IPS-18a (cell line): ENCODE measurements at regions not wholly inside any gene's neighbourhood (a gene's known extent, or its start where the extent isn't known, plus 50 kb on each side); places are given as distances from the start of the nearest gene placed in this dataset.

Experiments
- H3K27ac ChIP-seq: one replicate; pipeline ENCODE4 v1.5.1; 2013; ENCODE audit warnings: low read length
- H3K27me3 ChIP-seq: one replicate; pipeline ENCODE4 v1.6.1; 2013; ENCODE audit warnings: mild to moderate bottlenecking, low read length; ENCODE audit not compliant: control insufficient read depth, insufficient read depth
- H3K36me3 ChIP-seq: one replicate; pipeline ENCODE4 v1.6.1; 2013; ENCODE audit warnings: low read depth, low read length; ENCODE audit not compliant: control insufficient read depth
- H3K4me1 ChIP-seq: one replicate; pipeline ENCODE4 v1.6.1; 2013; ENCODE audit warnings: low read depth, low read length; ENCODE audit not compliant: control insufficient read depth
- H3K4me3 ChIP-seq: one replicate; pipeline ENCODE4 v1.5.1; 2013; ENCODE audit warnings: low read length
- H3K9ac ChIP-seq: one replicate; pipeline ENCODE4 v1.6.1; 2013; ENCODE audit warnings: mild to moderate bottlenecking, low read length, moderate library complexity
- H3K9me3 ChIP-seq: one replicate; pipeline ENCODE4 v1.6.1; 2013; ENCODE audit warnings: low read depth, low read length; ENCODE audit not compliant: control insufficient read depth

DNA sequence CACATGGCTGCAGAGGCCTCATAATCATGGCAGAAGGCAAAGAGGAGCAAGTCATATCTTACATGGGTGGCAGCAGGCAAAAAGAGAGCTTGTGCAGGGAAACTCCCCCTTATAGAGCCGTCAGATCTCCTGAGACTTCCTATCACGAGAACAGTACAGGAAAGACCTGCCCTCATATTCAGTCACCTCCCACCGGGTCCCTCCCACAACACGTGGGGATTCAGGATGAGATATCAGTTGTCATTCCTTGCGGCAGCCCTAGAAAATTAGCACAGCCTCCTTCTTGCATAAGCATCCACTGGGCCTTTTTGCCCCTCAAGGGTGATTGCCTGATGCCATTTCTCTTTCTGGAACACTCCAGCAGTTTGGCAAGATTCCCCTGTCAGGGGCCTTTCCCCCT is 61.7 kb upstream of the STX18 start:
- Histone ChIP-seq H3K9ac (no peak overlapping the region), H3K4me3 (no peak overlapping the region), H3K27me3 (peaks cover 28% of the 10 kb centered on the region), H3K4me1 (peaks cover 16% of the 10 kb centered on the region), H3K9me3 (no peaks in the 10 kb centered on the region), H3K27ac (no peak overlapping the region), H3K36me3 (no peaks in the 10 kb centered on the region)

DNA sequence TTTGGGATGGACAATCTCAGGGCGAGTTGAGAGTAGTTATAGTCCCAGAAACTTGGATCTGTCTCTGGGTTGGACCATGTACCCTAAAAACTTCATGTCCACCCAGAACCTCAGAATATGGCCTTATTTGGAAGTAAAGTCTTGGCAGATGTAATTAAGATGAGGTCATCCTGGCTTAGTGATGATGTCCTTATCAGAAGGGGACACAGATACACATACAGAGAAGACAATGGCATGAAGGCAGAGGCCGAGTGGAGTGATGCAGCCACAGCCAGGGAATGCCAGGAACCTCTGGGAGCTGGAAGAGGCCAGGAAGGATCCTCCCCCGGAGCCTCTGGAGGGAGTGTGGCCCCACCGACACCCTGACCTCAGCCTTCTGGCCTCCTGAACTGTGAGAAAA is 61.2 kb upstream of the STX18 start:
- Histone ChIP-seq H3K4me3 (no peak overlapping the region), H3K9me3 (no peaks in the 10 kb centered on the region), H3K4me1 (peaks cover 12% of the 10 kb centered on the region), H3K36me3 (no peaks in the 10 kb centered on the region), H3K9ac (no peak overlapping the region), H3K27ac (no peak overlapping the region), H3K27me3 (peaks cover 26% of the 10 kb centered on the region)

DNA sequence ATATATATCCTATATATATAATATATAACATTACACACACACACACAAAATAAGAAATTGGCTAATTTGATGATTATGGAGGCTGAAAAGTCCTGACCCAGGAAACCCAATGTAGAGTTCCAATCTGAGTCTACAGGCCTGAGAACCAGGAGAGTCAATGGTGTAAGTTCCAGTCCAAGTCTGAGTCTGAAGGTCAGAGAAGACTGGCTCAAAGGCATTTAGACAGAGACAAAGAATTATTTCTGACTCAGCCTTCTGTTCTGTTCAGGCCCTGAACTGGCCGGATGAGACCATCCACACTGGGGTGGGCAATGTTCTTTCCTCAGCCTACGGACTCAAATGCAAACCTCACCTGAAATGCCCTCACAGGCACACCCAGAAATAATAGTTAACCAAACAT is 60.6 kb upstream of the STX18 start:
- H3K9ac ChIP-seq: no peak overlapping the region
- no peaks in the 10 kb centered on the region for H3K36me3 ChIP-seq
- no peaks in the 10 kb centered on the region for H3K9me3 ChIP-seq
- peaks cover 20% of the 10 kb centered on the region for H3K27me3 ChIP-seq
- peaks cover 6% of the 10 kb centered on the region for H3K4me1 ChIP-seq
- no peak overlapping the region for H3K27ac ChIP-seq
- H3K4me3 ChIP-seq: no peak overlapping the region

DNA sequence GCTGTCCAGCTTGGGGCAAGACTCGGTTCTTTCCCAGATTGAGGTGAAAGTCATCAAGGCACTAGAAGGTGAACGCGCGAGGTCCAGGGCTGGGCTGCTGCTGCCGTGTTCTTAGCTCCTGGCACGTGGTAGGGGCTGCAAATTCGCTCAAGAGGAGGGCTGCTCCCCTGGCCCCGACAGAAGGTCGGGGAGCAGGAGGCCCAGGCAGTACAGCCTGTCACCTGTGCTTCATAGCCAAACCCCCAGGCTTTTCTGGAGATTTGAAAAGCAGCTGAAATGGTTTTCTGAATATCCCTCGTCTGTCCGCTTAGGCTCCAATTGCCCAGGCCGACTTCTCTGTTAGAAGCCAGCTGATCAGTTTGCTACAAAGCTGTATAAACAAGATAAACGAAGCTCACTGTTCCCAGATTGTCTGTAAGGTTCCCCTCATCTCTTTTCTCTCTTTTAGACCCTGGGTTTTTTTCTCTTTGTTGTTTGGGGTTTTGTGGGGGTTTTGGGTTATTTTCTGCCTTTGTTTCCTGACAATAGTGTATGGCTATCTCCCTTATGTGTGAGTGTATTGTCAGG is 60.0 kb upstream of the STX18 start:
- Histone ChIP-seq H3K4me3 (no peak overlapping the region), H3K9ac (no peak overlapping the region), H3K27me3 (peaks cover 15% of the 10 kb centered on the region), H3K9me3 (no peaks in the 10 kb centered on the region), H3K27ac (no peak overlapping the region), H3K36me3 (no peaks in the 10 kb centered on the region), H3K4me1 (peaks cover 4% of the 10 kb centered on the region)

DNA sequence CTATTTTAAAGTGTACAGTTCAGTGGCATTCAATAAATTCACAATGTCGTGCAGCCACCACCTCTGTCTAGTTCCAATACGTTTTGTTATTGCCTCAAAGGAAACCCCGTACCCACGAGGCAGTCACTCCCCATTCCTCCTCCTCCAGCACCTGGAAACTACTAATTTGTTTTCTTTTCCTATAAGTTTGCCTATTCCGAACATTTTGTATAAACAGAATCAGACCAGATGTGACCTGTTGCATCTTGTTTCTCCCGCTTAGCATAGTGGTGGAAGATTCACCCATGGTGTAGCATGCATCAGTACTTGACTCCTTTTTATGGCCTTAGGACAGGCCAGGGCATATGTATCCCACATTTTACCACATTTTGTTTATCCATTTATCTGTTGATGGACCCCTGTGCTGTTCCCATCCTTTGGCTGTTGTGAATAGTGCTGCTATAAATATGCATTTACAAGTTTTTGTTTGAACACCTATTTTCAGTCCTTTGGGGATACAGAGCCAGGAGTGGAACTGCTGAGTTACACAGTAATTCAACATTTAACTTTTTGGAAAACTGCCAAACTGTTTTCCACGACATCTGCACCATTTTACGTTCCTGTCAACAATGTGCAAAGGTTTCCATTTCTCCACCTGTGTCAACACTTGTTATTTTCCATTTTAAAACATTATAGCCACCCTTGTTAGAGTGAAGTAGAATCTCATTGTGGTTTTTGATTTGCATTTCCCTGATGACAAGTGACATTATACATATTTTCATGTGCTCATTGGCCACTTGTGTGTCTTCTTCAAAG is 57.8 kb upstream of the STX18 start:
- no peaks in the 10 kb centered on the region for H3K27me3 ChIP-seq
- no peaks in the 10 kb centered on the region for H3K9me3 ChIP-seq
- H3K4me3 ChIP-seq: no peak overlapping the region
- no peak overlapping the region for H3K9ac ChIP-seq
- H3K4me1 ChIP-seq: peaks cover 2% of the 10 kb centered on the region
- no peaks in the 10 kb centered on the region for H3K36me3 ChIP-seq
- H3K27ac ChIP-seq: no peak overlapping the region

DNA sequence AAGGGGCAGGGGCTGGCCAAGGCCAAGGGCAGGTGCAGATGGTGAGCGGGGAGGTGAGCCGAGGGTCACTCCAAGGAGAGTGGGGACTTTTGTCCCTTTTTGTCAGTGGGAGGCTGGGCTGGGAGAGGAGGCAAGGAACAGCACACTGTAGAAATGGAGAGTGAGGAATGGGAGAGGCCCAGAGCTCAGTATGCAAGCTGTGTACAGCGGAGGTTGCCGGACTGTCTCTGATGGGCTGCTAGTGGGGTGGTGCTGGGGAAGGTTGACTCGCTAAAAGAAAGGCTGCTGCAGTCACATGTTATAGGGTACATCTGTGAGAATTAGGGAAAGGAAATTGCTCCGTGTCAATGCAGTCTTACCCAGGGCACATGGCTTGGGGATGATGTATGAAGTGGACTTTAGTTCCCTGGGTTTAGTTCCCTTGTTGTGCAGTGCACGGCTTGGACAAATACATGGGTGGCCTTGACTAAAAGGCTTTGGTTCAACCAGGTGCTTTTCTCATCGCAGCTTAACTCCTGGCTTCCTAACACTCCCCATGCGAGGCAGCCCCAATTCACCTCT is 57.1 kb upstream of the STX18 start:
- no peaks in the 10 kb centered on the region for H3K4me1 ChIP-seq
- H3K27me3 ChIP-seq: no peaks in the 10 kb centered on the region
- no peak overlapping the region for H3K27ac ChIP-seq
- H3K36me3 ChIP-seq: no peaks in the 10 kb centered on the region
- H3K9ac ChIP-seq: no peak overlapping the region
- H3K9me3 ChIP-seq: no peaks in the 10 kb centered on the region
- H3K4me3 ChIP-seq: no peak overlapping the region

DNA sequence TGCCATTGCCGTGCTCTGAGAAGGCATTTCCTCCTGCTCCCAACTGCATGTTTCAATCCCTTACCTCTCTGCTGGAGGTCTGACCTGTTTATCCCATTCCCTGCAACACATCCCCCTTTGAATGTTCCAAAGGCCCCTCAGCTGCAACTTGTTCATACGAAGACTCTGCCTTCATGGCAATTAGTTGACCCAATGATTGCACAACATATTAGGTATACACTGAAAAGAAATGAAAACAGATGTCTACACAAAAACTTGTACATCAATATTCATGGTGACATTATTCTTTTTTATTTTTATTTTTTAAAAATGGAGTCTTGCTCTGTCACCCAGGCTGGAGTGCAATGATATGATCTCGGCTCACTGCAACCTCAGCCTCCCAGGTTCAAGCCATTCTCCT is 54.9 kb upstream of the STX18 start:
- Histone ChIP-seq H3K27me3 (no peaks in the 10 kb centered on the region), H3K4me3 (no peak overlapping the region), H3K27ac (no peak overlapping the region), H3K4me1 (peaks cover 3% of the 10 kb centered on the region), H3K9me3 (no peaks in the 10 kb centered on the region), H3K36me3 (no peaks in the 10 kb centered on the region), H3K9ac (no peak overlapping the region)

DNA sequence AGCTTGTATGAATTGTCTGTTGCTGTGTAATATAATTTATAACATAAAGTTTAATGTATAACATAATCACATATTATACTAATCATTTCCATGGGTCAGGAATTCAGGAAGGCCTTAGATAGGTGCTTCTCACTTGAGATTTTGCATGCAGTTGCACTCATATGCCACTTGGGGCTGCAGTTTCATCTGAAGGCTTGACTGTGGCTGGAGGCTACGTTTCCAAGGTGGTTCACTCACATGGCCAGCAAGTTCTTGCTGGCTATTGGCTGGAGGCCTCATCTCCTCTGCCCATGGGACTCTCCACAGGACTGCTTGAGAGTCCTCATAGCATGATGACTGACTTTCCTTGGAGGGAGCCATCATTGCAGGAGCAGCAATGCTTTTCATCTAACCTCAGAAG is 53.4 kb upstream of the STX18 start:
- H3K27ac ChIP-seq: no peak overlapping the region
- H3K9me3 ChIP-seq: no peaks in the 10 kb centered on the region
- no peak overlapping the region for H3K9ac ChIP-seq
- H3K4me3 ChIP-seq: no peak overlapping the region
- peaks cover 3% of the 10 kb centered on the region for H3K4me1 ChIP-seq
- H3K27me3 ChIP-seq: no peaks in the 10 kb centered on the region
- H3K36me3 ChIP-seq: no peaks in the 10 kb centered on the region

DNA sequence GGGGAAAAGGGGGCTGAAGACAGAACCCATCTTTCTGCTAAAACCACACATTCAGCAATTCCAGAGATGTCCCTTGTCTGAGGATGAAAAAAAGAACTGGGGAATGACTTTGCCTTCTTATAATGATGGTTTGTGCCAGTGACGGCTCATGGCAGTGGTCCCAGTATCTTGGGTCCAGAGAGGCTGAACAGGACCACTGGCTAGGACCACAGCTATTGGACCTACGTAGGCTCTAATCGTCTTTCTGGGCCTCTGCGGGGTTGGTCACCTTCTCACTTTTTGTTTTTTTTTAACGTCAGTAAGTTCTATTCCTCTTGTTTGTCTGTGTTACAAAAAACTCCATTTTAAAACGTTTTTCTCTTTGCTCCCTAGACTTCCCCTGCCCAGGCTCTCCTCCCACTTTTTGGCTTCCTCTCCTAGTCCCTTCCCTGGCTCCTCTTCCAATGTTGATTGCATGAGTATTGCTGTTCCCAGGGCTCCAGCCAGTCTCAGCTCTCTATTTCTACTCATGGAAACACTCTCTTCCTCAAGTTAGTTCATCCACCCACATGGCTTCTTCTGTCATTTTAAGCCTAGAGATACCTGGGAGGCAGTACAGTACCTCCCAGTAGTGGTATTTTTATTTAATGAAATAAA is 52.6 kb upstream of the STX18 start:
- no peaks in the 10 kb centered on the region for H3K27me3 ChIP-seq
- no peak overlapping the region for H3K27ac ChIP-seq
- peaks cover 3% of the 10 kb centered on the region for H3K4me1 ChIP-seq
- H3K4me3 ChIP-seq: no peak overlapping the region
- no peaks in the 10 kb centered on the region for H3K9me3 ChIP-seq
- H3K9ac ChIP-seq: no peak overlapping the region
- H3K36me3 ChIP-seq: no peaks in the 10 kb centered on the region

DNA sequence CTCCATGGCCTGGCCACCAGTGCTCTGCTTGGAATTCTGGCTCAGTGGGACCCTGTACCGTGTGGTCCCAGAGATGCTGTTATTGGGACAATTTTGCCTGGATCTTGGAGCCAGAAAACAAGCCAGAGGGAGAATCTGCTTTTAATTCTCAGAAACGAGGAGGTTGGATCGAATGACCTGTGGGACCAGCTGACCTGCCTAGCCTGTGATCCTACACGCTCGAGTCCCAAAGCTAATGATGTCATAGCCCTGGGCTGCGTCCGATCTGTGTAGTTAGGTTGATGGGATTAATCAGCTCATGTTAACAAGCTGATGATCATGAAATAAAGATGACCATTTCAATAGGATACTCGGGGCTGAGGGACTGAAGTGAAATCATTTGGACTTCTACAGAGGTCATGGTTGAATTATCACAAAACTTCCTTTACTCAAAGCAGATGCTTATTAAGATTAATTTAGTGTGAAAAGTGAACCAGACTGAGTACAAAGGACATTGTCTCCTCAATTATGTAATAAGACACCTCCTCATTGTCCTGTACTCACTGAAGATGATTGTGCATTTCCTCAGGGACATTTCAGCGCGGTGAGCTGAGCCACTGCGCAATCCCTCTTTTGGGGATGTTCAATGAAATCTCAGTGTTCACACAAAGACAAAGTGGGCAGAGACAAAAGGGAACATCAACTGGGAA is 51.9 kb upstream of the STX18 start:
- no peak overlapping the region for H3K27ac ChIP-seq
- H3K4me1 ChIP-seq: peaks cover 3% of the 10 kb centered on the region
- H3K27me3 ChIP-seq: no peaks in the 10 kb centered on the region
- H3K4me3 ChIP-seq: no peak overlapping the region
- H3K9ac ChIP-seq: no peak overlapping the region
- no peaks in the 10 kb centered on the region for H3K36me3 ChIP-seq
- H3K9me3 ChIP-seq: no peaks in the 10 kb centered on the region

DNA sequence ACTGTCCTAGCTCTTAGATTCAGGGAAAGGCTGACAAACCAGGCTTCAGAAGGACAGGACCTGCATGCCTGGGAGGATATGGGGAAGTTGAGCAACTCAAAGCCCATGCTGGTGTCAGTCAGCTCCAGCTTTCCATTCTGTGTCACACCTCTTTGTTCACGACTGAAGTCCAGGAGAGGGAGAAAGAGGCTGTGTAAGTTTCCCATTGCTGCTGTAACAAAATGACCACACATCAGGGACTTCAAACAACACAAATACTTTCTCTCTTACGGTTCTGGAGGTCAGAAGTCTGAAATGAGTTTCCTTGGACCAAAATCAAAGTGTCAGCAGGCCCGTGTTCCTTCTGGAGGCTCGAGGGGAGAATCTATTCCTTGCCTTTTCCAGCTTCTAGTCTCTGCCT is 50.6 kb upstream of the STX18 start:
- Histone ChIP-seq H3K27me3 (no peaks in the 10 kb centered on the region), H3K9ac (no peak overlapping the region), H3K9me3 (no peaks in the 10 kb centered on the region), H3K4me3 (no peak overlapping the region), H3K36me3 (no peaks in the 10 kb centered on the region), H3K4me1 (peaks cover 3% of the 10 kb centered on the region), H3K27ac (no peak overlapping the region)
